ENCODE measurements at regions not wholly inside any gene's neighbourhood (a gene's known extent, or its start where the extent isn't known, plus 50 kb on each side); places are given as distances from the start of the nearest gene placed in this dataset.

DNA sequence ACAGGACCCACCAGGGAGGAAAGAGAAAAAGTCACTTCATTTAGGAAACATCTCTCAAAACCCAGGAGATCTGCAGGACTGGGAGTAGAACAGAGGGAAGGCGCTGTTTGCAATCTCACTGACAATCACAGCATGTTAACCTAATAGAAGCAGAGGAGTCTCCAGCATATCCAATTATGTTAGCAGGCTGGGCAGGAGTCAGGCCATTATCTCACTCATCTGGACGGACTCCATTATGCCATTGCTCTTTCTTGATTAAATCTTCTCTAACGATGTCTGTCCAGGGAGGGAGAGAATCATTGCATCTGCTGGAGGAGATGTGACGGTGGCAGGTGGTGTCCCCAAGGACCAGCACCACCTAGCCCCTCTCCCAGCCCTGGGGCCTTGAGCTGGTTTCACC lies 203.8 kb upstream of the SFSWAP start:
- TF ChIP-seq POLR2A (IDR thresholded peaks at IDR 0.05; ENCODE audit: low read depth, low read length) (no peak), TAF1 (IDR thresholded peaks at IDR 0.05; ENCODE audit: borderline replicate concordance, low read depth, low read length) (no peak), POLR2AphosphoS5 (IDR thresholded peaks at IDR 0.05; ENCODE audit: low read depth, low read length) (no peak)

Measured in GM12892 (cell line).